ENCODE measurements at regions not wholly inside any gene's neighbourhood (a gene's known extent, or its start where the extent isn't known, plus 50 kb on each side); places are given as distances from the start of the nearest gene placed in this dataset.

GRCh38 chr6:95242560-95242959, 334.8 kb upstream of the MANEA start:
- ChIA-PET POLR2A (no interaction called here), CTCF (no interaction called here), RAD21 (ENCODE audit: low non-redundant PET in 1 of 2, low total read pairs in 2 of 2, uncharacterized antibody in 2 of 2, unreplicated experiment in 2 of 2) (no interaction called here)
- Histone ChIP-seq H3K9ac (ENCODE audit: low read length) (no peak overlapping the region), H3K4me1 (ENCODE audit: control insufficient read depth in 1 of 2, insufficient read depth in 2 of 2, low read length in 2 of 2) (no peaks in the 10 kb centered on the region), H3K9me3 (ENCODE audit: control insufficient read depth in 1 of 2, insufficient read depth in 1 of 2, low read depth in 1 of 2, low read length in 2 of 2) (no peaks in the 10 kb centered on the region), H3K9me2 (ENCODE audit: insufficient read depth) (no peaks in the 10 kb centered on the region), H3K4me2 (ENCODE audit: low read length) (no peak overlapping the region), H2AFZ (ENCODE audit: low read depth, low read length, poor library complexity, severe bottlenecking) (no peak overlapping the region), H3K36me3 (ENCODE audit: control insufficient read depth in 1 of 2, insufficient read depth in 2 of 2, low read length in 2 of 2) (no peaks in the 10 kb centered on the region), H3K4me3 (replicated peaks in 1 of 2; ENCODE audit: low read depth in 1 of 2, low read length in 2 of 2) (no peak overlapping the region), H4K20me1 (ENCODE audit: insufficient read depth) (no peaks in the 10 kb centered on the region), H3K79me2 (ENCODE audit: insufficient read depth, low read length) (no peaks in the 10 kb centered on the region), H3K27me3 (ENCODE audit: insufficient read depth, low read length) (no peaks in the 10 kb centered on the region), H3K27ac (ENCODE audit: low read depth, low read length) (no peak overlapping the region)
- ATAC-seq (no peak), DNase-seq (ENCODE audit: low read depth, low spot score) (no peak)
- intact Hi-C loops (cut with micrococcal nuclease), result no loop called here
- TF ChIP-seq REST (IDR thresholded peaks at IDR 0.05; ENCODE audit: low read depth) (no peak), ELF1 (IDR thresholded peaks at IDR 0.05; ENCODE audit: borderline replicate concordance, low read depth) (no peak), CEBPB (IDR thresholded peaks at IDR 0.05; ENCODE audit: low read depth) (no peak), SIN3A (IDR thresholded peaks at IDR 0.05; ENCODE audit: low read depth) (no peak), FOSL1 (IDR thresholded peaks at IDR 0.05; ENCODE audit: low read depth) (no peak), POLR2AphosphoS5 (IDR thresholded peaks at IDR 0.05; ENCODE audit: low read depth, low read length) (no peak), TCF7L2 (IDR thresholded peaks at IDR 0.05; ENCODE audit: borderline replicate concordance, extremely low read depth, insufficient read depth, insufficient read length) (no peak), POLR2A (IDR thresholded peaks at IDR 0.05; ENCODE audit: borderline replicate concordance, extremely low read depth, insufficient read depth, insufficient read length) (no peak), EGR1 (IDR thresholded peaks at IDR 0.05; ENCODE audit: low read depth) (no peak), ATF3 (IDR thresholded peaks at IDR 0.05) (no peak), RAD21 (IDR thresholded peaks at IDR 0.05; ENCODE audit: low read depth) (no peak), CBX3 (IDR thresholded peaks at IDR 0.05; ENCODE audit: low read depth) (no peak), ZBTB33 (IDR thresholded peaks at IDR 0.05; ENCODE audit: extremely low read depth, insufficient replicate concordance, low read length) (no peak), ZFX (IDR thresholded peaks at IDR 0.05) (no peak), CTCF (IDR thresholded peaks at IDR 0.05 in 2 of 3, conservative IDR thresholded peaks at IDR 0.05 in 1 of 3; ENCODE audit: borderline replicate concordance in 1 of 3, insufficient read depth in 1 of 3, low read depth in 2 of 3, low read length in 2 of 3) (no peak), EZH2 (IDR thresholded peaks at IDR 0.05) (no peak), SP1 (IDR thresholded peaks at IDR 0.05; ENCODE audit: low read depth) (no peak), MAX (IDR thresholded peaks at IDR 0.05) (no peak)
- BruUV-seq (replicated peaks), result no TSS peak
